ENCODE measurements at regions not wholly inside any gene's neighbourhood (a gene's known extent, or its start where the extent isn't known, plus 50 kb on each side); places are given as distances from the start of the nearest gene placed in this dataset.

- no peaks in the 10 kb centered on the region for H3K27me3 ChIP-seq (ENCODE audit: low read depth, low read length)
These were observed 137.0 kb downstream of the SLITRK6 start for GRCh38 chr13:85662186-85662585.

GRCh38 chr13:85661675-85662074 lies 137.5 kb downstream of the SLITRK6 start:
- no peak overlapping the region for H3K4me3 ChIP-seq (ENCODE audit: low read length)
- no peak for TF ChIP-seq EZH2phosphoT487 (IDR thresholded peaks at IDR 0.05; ENCODE audit: low read depth)
- TF ChIP-seq CTCF (IDR thresholded peaks at IDR 0.05; ENCODE audit: low read depth, low read length): no peak
- H3K4me1 ChIP-seq (ENCODE audit: low read length): 0 out of 2 replicates have a peak, but pooled peaks cover 1% of the 10 kb centered on the region
- H3K9ac ChIP-seq (ENCODE audit: low read length): no peak overlapping the region
- no peaks in the 10 kb centered on the region for H3K79me2 ChIP-seq (ENCODE audit: low read length)
- no peaks in the 10 kb centered on the region for H4K20me1 ChIP-seq (ENCODE audit: insufficient read depth, low read length)
- H3K9me3 ChIP-seq (ENCODE audit: insufficient read depth, low read length): no peaks in the 10 kb centered on the region
- no peak overlapping the region for H2AFZ ChIP-seq (ENCODE audit: low read depth, low read length)
- H3K27ac ChIP-seq (ENCODE audit: low read length): no peak overlapping the region
- H3K27me3 ChIP-seq (ENCODE audit: low read depth, low read length): no peaks in the 10 kb centered on the region
- H3K4me2 ChIP-seq (ENCODE audit: low read length): no peak overlapping the region
- H3K36me3 ChIP-seq (replicated peaks; ENCODE audit: low read depth, low read length): no peaks in the 10 kb centered on the region

More at GRCh38 chr13:85662186-85662585, 137.0 kb downstream of the SLITRK6 start:
- Histone ChIP-seq H3K79me2 (ENCODE audit: low read length) (no peaks in the 10 kb centered on the region), H3K4me1 (ENCODE audit: low read length) (no peaks in the 10 kb centered on the region), H3K36me3 (replicated peaks; ENCODE audit: low read depth, low read length) (no peaks in the 10 kb centered on the region), H3K9ac (ENCODE audit: low read length) (no peak overlapping the region), H2AFZ (ENCODE audit: low read depth, low read length) (no peak overlapping the region), H3K4me2 (ENCODE audit: low read length) (no peak overlapping the region), H3K9me3 (ENCODE audit: insufficient read depth, low read length) (no peaks in the 10 kb centered on the region), H3K4me3 (ENCODE audit: low read length) (no peak overlapping the region), H4K20me1 (ENCODE audit: insufficient read depth, low read length) (no peaks in the 10 kb centered on the region), H3K27ac (ENCODE audit: low read length) (no peak overlapping the region)
- TF ChIP-seq CTCF (IDR thresholded peaks at IDR 0.05; ENCODE audit: low read depth, low read length) (no peak), EZH2phosphoT487 (IDR thresholded peaks at IDR 0.05; ENCODE audit: low read depth) (no peak)

- no peaks in the 10 kb centered on the region for H3K9me3 ChIP-seq (ENCODE audit: insufficient read depth, low read length)
- no peak overlapping the region for H2AFZ ChIP-seq (ENCODE audit: low read depth, low read length)
- H3K36me3 ChIP-seq (replicated peaks; ENCODE audit: low read depth, low read length): no peaks in the 10 kb centered on the region
- H3K27me3 ChIP-seq (ENCODE audit: low read depth, low read length): no peaks in the 10 kb centered on the region
- H3K4me3 ChIP-seq (ENCODE audit: low read length): no peak overlapping the region
- H3K9ac ChIP-seq (ENCODE audit: low read length): no peak overlapping the region
- TF ChIP-seq EZH2phosphoT487 (IDR thresholded peaks at IDR 0.05; ENCODE audit: low read depth) (no peak), CTCF (IDR thresholded peaks at IDR 0.05; ENCODE audit: low read depth, low read length) (no peak)
- H3K79me2 ChIP-seq (ENCODE audit: low read length): no peaks in the 10 kb centered on the region
- no peak overlapping the region for H3K4me2 ChIP-seq (ENCODE audit: low read length)
- H3K27ac ChIP-seq (ENCODE audit: low read length): no peak overlapping the region
- H3K4me1 ChIP-seq (ENCODE audit: low read length): 0 out of 2 replicates have a peak, but pooled peaks cover 2% of the 10 kb centered on the region
- H4K20me1 ChIP-seq (ENCODE audit: insufficient read depth, low read length): no peaks in the 10 kb centered on the region
These were observed 139.7 kb downstream of the SLITRK6 start for GRCh38 chr13:85659493-85659892.

GRCh38 chr13:85657942-85658341 lies 141.3 kb downstream of the SLITRK6 start:
- Histone ChIP-seq H2AFZ (ENCODE audit: low read depth, low read length) (no peak overlapping the region), H3K36me3 (replicated peaks; ENCODE audit: low read depth, low read length) (no peaks in the 10 kb centered on the region), H3K9ac (ENCODE audit: low read length) (no peak overlapping the region), H3K4me1 (ENCODE audit: low read length) (0 out of 2 replicates have a peak, but pooled peaks cover 2% of the 10 kb centered on the region), H3K27ac (ENCODE audit: low read length) (no peak overlapping the region), H4K20me1 (ENCODE audit: insufficient read depth, low read length) (no peaks in the 10 kb centered on the region), H3K9me3 (ENCODE audit: insufficient read depth, low read length) (no peaks in the 10 kb centered on the region), H3K79me2 (ENCODE audit: low read length) (no peaks in the 10 kb centered on the region), H3K4me3 (ENCODE audit: low read length) (no peak overlapping the region), H3K4me2 (ENCODE audit: low read length) (no peak overlapping the region), H3K27me3 (ENCODE audit: low read depth, low read length) (no peaks in the 10 kb centered on the region)
- TF ChIP-seq CTCF (IDR thresholded peaks at IDR 0.05; ENCODE audit: low read depth, low read length) (no peak), EZH2phosphoT487 (IDR thresholded peaks at IDR 0.05; ENCODE audit: low read depth) (no peak)
